CD4-positive, alpha-beta T cell treated with Interleukin-10 for 1 hour (primary cell): ENCODE measurements at regions not wholly inside any gene's neighbourhood (a gene's known extent, or its start where the extent isn't known, plus 50 kb on each side); places are given as distances from the start of the nearest gene placed in this dataset.

Experiments
- DNase-seq: peaks from one replicate; pipeline ENCODE4 v3.0.0-alpha.2; 2020

DNA sequence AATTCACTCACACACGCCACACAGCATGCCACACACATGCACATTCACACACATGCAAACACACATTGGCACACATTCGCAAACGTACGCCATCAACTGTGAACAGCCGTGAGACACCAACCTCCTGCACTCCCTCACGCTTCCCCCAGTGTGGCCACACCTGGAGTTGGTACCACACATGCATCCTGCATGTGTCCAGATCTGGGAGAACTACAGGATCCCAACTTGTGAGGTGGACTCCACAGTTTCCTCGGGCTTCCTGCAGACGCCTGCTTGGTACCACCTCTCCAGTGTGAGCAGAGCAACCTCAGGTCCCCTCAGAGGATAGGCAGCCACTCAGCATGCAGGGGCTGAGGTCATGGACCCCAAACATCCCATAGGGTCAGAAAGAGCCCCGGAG lies 239.0 kb downstream of the EIPR1 start:
- DNase-seq = no peak

DNA sequence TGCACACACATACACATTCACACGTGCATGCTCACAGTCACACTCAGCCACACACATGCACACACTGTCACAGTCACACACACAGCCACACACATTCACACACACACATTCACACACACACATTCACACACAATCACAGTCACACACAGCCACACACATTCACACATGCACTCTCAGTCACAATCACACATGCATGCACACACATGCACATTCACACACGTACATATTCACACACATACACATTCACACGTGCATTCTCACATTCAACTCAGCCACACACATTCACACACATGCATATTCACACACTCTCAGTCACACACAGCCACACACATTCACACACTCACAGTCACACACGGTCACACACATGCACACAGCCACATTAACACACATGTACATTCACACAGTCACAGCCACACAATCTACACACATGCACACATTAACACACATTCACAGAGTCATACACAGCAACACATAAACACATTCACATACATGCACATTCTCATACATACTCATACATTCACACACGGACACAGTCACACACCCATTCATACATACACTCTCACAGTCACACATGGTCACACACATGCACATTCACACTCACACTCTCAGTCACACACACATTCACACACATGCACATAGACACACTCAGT lies 239.8 kb downstream of the EIPR1 start:
- DNase-seq = no peak

GRCh38 chr2:3135676-3136075 lies 241.9 kb downstream of the EIPR1 start:
- DNase-seq = no peak

GRCh38 chr2:3134026-3134571 lies 243.5 kb downstream of the EIPR1 start:
- no peak for DNase-seq

- no peak for DNase-seq
These were observed 244.7 kb downstream of the EIPR1 start for GRCh38 chr2:3132966-3133365.

DNA sequence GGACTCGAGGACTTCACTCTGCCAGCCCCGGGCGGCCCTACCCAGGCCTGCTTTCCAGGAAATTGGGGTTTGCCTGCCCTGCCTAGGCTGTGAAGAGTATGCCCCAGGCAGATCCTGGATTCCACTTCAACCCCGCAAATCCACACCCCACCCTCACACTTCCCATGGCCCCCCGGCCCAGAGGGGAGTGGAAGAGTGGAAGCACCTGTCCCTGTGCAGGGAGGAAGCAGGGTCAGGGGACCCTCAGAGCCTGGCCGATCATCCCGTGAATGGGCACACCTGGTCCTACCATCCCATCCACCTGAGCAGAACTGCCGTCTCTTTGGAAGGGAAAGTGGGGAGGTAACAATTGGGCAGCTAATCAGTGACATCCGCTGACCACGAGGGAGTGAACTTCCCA lies 245.2 kb downstream of the EIPR1 start:
- no peak for DNase-seq

- no peak for DNase-seq
These were observed 245.8 kb downstream of the EIPR1 start for GRCh38 chr2:3131636-3132326.

- DNase-seq = no peak
These were observed 246.6 kb downstream of the EIPR1 start for GRCh38 chr2:3130889-3131635.

DNA sequence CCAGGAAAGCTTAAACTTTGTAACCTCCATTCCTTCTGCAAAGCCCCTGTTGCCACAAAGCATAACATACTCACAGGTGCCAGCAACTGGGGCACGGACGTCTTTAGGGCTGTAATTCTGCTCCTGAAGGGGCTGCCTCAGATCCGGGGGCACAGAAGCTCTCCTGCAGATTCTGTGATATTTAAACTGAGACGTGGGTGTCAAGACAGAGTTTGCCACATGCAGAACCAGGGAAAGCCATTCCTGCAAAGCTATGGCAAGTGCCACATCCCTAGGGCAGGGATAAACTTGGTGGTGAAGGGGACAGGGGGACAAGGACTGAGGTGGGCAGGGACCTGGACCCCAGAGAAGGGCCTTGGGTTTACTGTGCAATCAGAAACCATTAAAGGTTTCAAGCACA lies 247.2 kb downstream of the EIPR1 start:
- no peak for DNase-seq

- no peak for DNase-seq
These were observed 247.8 kb downstream of the EIPR1 start for GRCh38 chr2:3129867-3130266.

DNA sequence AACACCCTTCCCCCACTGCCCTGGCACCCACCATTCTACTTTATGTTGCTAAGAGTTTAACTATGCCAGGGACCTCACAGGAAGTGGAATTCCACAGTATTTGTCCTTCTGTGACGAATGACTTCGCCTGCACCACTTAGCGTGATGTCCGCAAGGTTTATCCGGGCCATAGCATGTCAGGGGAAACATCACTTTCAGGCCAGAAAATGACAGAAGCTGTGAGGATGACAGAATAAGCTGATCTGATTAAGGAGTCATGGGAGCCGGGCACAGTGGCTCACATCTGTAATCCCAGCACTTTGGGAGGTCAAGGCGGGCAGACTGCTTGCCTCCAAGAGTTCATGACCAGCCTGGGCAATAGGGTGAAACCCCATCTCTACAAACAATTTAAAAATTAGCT lies 248.8 kb downstream of the EIPR1 start:
- DNase-seq = no peak

DNA sequence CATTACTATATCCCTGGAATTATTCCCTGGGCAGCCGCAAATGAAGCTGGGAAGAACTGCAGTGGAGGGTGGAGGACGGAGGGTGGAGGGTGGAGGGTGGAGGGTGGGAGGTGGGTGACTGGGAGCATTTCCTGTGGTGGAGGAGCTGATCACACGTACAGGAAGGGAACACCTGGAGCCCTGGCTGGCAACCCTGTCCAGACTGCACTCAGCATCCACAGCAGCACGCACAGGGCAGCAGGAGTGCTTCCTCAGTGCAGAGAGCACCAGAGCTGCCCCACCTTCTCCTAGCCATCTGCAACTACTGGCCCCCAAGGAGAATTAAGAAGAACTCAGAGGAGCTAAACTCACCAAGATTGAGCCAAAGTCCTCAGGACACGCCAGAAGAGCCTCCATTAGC lies 249.9 kb downstream of the EIPR1 start:
- DNase-seq = no peak

- no peak for DNase-seq
These were observed 250.6 kb downstream of the EIPR1 start for GRCh38 chr2:3126911-3127621.

DNA sequence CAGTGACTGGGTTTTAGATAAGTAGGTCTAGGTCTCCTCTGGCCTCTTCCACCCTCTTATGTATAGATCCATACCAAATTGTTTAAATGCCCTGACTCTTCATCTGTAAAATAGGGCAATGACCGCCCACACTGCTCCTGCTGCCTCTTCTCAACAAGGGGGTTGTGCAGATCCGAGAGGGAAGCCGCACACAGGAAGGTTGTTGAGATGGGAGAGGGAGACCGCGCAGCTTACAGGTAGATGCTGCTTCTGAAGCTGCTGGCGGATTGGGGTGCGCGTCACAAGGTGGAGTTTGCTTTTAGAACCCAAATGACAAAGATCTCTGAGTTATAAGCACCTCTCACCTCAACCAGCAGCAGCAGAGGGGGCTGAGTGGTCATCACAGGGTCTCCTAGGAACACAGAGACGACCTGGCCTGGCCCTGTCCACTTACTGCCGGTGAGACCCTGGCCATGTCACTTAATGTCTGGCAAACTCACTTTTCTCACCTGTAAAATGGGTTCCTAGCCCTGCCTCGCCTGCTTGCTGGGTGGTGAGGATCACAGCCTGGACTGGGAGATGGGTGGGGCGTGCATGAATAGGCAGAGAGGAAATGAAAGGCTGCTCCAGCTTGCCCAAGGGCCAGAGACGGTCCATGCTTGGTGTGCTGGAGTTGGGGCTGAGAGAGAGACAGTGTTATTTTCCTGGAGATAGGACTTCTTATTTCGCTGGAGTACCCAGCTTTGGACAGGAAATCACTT lies 251.3 kb downstream of the EIPR1 start:
- no peak for DNase-seq

- DNase-seq = no peak
These were observed 251.9 kb downstream of the EIPR1 start for GRCh38 chr2:3125761-3126130.

DNA sequence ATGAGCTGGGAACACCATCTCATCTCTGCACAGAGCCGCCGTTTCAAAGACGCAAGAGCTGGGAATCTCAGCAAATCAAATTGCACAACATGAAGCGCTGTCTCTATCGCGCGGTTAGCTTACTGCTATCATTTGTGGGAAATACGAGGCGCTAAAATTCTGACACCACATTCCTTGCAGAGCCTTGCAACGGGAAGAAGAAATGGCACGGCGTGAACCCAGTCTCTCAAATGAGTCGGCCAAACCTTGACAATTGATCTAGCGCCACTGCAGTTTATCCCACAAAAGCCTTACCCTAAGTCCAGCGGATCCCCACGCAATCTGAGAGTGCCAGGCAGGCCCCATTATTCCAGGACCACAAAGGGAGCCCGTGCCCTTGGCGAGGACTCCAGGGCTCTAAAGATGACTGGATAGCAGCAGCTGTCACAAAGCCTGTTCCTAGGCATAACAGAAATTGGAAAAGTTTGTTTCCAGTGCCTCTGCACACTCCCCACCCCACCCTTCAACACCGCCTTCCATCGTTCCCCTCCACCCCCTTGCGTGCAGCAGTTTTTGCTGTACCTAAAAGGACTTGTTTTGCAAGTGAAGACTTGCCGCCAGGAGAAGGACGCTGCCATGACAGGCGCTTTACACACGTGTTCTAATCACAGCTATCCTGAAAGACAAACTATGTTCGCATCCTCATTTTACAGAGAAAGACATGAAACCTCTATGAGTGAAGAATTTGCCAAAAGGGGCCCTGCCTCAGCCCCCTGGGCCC lies 252.4 kb downstream of the EIPR1 start:
- no peak for DNase-seq

DNA sequence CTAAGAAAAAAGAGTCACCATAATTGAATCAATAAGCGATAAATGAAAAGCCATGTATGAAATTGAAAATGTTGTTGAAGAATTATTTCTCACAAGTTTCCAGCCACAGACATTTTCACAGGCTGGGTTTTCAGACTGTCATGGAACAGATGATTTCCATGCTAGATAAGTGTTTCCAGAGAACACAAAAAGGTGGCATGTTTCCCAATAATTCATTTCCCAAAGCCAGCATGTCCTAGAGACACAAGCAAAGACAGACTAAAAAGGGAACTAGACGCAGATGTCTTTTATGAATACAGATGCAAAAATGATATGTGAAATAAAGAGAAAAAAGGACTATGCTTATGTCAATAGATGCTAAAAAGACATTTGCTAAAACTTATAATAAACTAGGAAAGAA lies 255.1 kb downstream of the EIPR1 start:
- no peak for DNase-seq

GRCh38 chr2:3121601-3122000 lies 256.0 kb downstream of the EIPR1 start:
- DNase-seq = no peak

DNA sequence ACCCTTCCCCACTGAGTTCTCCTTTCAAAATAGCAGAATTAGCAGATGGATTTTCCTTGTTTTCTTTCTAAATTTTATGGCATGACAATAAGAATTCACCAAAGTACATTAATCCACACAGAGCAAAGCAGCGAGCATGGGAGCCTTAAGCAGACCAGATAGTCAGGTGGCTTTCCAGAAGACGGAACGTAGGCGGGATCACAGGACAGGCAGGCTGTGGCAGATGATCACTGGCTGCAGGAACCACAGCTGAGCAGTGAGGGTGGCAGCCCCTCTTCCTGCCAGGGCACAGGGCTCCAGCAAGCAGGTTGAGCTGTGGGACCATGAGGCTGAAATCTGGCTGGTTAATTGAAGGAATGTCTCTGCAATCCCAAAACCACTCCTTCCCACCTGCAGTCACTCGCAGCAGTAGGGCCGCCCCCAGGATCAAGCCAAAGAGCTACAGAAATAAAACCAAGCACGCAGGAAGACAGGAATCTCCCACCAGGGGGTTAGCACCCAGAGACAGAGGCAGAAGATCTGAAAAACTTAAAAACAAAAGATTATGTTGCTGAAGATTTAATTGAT lies 259.9 kb downstream of the EIPR1 start:
- DNase-seq = no peak

- DNase-seq = no peak
These were observed 261.2 kb downstream of the EIPR1 start for GRCh38 chr2:3116371-3116770.

DNA sequence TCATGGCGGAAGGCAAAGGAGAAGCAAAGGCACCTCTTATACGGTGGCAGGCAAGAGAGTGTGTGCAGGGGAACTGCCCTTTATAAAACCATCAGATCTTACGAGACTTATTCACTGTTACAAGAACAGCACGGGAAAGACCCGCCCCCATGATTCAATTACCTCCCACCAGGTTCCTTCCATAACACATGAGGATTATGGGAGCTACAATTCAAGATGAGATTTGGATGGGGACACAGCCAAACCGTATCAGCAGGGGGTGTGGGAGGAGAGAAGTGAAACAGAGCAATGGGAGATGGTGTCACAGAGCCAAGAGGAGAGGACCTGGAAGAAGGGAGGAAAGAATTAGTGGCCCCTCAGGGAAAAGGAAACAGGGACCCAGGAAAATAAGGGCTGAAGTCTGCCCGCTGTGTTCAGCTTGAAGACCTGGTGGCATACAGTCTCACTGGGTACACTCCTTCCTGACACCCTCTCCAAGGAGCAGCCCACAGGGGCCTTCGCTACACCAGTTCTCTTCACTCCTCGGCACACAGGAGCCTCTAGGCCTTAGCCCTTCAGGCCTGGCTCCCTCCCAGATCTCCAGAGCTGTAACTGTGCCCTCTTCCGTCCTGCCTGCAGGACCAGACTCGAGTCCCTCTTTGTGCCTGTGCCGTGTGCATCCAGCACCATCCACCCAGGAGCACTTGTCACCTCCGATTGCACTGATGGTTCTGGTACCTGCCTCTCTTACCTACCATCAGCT lies 262.1 kb downstream of the EIPR1 start:
- DNase-seq = no peak
